ENCODE measurements at regions not wholly inside any gene's neighbourhood (a gene's known extent, or its start where the extent isn't known, plus 50 kb on each side); places are given as distances from the start of the nearest gene placed in this dataset.
"Not testable (repeated sequence)": the region's sequence is repeated elsewhere in the genome, so short reads cannot be mapped to it uniquely, and the experiment has no call there.

DNA sequence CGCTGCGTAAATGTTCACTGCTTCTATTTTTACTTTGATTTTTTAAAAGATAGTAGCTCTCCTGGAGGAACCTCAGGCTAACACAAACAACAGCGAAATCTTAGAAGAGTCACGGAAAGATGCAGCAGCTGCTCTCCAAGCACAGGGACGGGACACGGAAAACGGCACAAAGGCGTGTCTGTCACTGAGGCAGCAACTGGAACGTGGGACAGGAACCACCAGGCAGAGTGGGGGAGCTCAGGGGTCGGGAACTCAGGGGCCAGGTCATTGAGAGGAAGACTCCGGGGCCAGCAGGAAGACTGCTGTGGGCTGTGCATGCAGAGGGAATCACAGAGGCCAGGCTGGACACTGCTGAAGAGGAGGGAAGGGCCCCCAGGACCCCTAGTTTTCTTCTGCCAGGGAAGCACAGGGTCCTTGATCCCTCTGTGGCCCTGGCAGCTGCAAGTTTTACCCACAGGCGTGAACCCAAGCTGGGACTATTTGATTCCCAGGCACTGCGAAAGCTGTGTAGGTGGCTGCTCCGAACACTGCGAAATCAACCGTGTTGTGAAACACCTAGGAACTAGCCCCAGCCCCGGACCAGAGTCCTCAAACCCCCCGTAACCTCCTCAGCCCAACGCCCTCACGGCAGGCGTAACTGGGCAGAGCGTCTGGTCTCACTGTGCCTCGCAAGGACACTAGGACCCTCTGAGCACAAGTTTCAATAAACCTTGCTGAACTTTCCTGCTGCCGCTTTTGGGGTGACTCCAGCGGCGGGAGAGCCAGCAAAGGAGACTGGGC, 263.0 kb downstream of the EIPR1 start:
- DNase-seq: no peak

DNA sequence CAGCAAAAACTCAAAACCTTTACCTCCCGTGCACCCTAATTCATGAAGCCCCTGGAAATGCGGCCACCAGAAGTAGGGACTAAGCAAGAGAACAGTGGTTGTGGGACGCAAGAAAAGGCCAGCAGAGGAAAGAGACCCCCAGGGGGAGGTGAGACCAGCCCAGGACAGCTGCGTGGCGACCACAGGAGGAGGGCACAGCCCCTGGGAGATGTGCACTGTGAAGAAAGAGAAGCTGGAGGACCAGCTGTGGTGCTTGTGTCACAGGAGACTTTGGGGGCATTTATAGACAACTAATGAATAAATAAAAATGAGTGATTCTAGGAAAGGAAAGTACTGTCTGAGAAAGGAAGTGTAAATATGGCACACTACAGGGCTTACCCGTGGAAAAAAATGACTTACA, 263.8 kb downstream of the EIPR1 start:
- DNase-seq: no peak

DNA sequence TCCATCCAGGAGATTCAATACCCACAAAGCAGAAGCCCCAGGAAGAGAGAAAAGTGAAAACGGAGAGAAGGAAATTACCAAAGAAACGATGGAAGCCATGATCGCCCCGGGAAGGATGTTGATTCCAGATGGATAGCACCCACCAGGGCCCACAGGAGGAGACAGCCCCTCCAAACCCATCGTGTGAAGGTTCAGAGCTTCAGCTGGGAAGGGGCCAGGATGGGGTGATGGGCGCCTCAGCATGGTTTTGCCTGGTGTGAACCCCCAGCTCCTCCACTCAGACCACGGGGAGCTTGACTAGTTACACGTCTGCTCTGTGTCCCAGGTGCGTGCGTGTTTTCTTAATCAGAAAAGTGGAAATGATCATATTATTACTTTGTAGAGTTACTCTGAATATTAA, 264.5 kb downstream of the EIPR1 start:
- DNase-seq: no peak

DNA sequence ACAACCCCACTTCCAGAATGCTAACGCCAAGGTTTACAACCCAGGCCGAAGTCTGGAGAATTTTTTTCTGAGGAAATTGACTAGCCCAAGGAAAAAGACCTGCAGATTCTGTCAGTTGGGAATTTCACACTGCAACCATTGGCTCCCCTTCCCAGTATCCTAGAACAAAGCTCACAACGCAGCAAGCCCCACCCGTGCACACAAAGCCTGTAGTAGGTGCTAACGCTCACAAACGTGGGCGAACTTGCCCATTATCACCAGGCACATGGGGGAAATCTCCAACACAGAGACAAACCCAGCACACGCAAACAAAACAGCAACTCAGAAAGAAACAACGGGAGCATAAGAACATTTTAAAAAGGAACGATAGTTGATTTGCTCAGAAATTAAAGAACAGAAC, 265.1 kb downstream of the EIPR1 start:
- DNase-seq: no peak

DNA sequence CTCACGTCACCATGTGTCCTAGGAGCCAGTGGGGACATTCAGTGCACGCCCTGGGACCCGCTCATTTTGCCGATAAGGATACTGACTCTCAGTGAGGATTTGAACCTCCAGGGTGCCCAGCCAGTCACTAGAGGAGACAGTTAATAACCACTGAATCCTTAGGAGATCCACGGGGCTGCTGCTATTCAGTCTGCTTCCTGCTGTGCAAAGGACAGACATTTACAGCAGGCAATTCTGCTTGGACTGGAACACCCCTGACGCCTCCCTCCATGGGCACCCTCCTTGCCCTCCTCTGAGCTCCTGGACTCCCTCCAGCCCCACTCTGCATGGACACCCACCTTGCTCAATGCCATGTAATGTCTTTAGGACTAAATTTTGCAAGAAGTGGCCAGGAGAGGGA, 265.5 kb downstream of the EIPR1 start:
- no peak for DNase-seq

DNA sequence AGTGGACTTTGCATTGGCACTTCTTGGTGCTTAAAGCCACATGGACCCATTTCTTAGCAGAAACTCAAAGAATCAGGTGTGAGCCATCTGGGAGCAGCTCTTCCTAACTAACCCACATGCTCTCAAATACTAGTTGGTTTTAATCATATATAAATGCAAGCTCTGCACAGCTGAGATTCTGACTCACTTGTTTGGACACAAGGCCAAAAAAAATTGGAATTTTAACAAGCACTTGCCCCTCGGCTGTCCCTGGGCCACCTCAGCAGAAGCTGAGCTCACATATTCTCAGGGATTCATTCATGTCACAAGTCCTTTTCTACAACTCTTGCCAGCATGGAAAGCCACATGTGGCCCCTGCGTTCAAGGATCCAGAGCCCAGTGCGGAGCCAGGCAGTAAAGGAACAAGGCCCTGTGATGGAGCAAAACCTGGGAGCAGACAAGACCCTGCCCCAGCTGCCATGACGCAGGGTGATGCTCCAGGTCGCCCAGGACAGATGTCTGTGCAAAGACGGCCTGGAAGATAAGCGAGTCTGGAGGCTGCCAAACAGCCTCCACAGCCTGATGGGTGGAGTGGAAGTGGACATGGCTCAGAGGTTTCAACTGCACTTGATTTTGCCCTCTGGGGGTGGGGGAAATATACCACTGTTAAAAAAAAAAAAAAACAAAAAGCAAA, 266.5 kb downstream of the EIPR1 start:
- DNase-seq: no peak

DNA sequence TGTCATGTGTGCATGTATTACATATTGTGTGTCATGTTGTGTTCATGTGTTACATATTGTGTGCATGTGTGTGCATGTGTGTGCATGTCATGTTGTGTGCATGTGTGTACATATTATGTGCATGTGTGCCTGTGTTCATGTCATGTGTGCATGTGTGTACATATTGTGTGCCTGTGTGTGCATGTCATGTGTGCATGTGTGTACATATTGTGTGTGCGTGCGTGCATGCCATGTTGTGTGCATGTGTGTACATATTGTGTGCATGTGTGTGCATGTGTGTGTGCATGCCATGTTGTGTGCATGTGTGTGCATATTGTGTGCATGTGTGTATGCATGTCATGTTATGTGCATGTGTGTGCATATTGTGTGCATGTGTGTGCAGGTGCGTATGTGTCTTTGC, 267.1 kb downstream of the EIPR1 start:
- DNase-seq: no peak

DNA sequence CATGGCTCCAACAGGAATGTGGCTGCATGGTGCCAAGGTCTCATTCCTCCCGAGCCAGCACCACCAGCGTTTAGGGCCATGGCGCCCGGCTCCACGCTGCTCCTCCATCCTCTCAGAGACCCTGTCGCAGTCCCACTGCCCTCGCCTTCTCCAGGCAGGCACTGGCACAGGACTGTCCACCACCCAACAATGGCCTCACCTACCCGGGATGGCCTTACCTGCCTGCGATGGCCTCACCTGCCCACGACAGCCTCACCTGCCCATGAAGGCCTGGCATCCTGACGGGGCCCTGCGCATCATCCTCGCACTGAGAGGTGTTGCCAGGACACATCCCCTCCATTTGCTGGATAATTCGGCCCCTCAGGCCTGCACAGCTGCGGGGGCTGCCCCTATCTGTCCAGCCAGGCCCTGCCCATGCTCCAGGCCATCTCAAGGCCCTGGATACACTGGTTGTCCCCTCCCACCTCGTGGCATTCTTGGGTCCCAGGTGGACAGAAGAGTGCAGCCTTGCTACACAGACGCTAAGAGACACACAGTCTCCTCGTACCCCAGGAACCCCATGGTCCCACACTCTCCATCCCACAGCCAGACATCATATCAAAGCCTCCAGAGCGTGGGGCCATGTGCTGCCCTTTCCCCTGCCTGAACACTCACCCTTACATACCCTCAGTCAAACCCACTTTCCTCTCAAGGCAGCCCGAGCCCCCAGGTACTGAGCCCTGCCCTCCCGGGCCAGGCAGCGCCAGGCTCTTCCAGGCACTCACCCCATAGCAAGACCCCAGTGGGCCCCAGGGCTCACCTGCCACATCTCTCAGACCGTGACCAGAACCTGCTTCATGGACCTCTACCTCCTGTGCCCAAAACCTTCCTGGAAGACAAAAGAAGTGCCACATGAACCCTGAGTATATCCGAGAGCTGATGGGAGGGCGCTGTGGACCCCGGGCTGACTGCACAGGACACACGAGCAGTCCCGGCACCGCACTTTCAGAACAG, 268.6 kb downstream of the EIPR1 start:
- DNase-seq: no peak

DNA sequence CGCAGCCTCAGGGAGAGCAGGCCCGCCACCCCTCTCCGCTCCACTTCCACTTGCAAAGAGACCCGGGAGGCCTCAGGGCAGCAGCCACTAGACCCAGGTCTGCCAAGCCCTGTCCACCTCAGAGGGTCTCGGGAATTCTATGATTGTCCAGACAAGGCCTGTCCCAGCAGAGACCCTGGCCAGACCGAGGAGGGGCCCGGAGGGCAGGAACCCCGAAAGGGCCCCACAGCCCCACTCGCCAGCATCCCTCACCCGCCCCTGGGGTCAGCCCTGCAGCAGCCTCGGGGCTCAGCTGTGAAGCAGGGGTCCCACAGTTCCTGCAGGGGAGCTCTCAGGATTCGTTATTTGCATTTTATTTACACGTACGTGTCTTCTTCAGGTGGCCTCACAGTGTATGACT, 269.5 kb downstream of the EIPR1 start:
- DNase-seq: no peak

DNA sequence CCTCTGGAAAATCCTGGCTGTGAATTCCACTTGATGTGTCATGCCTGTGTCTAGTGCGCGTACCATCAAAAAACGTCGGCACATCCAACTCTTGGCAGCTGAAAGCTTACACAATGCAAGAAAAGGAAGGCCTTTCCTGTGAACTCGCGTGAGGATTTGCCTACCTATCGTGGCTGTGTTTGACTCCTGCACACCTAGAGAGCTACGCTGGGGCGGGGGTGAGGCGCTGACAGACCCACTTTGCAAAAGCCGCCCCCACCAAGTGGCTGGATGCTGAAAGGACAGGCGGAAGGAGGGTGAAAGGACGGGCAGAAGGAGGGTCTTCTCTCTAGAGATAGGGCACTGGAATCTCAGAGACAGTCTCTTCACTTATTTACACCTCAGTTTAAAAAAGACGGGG, 270.1 kb downstream of the EIPR1 start:
- DNase-seq: no peak

DNA sequence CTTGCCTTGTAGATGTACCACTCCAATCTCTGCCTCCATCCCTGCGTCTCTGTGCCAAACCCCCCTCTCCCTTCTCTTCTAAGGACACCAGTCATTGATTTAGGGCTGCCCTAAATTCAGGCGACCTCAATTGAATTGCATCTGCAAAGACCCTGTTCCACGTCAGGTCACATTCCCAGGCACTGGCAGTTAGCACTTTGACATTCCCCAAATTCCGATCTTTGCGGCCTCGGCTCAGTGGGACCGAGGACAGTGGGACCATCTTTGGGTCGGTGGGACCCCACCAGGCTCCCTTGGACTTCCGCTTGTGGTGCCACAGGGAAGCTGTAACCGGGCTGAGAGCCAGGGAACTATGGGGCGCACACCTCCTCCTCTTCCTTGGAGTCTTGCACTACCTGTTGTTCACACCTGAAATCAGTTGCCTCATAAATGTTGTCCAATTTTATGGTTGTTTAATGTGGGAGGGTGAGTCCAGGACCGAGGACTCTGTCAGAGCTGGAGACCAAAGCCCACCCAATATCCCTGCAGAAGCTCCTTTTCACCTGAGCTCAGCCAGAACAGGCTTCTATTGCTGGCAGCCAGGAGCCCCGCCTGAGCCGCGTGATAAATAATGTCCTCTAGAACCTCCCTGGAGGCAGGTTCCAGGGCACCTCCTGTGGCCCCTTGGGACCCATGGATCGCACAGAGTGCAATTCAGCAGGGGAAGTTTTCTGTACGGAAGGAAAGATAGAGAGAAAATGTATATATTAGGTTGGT, 271.6 kb downstream of the EIPR1 start:
- DNase-seq: no peak

DNA sequence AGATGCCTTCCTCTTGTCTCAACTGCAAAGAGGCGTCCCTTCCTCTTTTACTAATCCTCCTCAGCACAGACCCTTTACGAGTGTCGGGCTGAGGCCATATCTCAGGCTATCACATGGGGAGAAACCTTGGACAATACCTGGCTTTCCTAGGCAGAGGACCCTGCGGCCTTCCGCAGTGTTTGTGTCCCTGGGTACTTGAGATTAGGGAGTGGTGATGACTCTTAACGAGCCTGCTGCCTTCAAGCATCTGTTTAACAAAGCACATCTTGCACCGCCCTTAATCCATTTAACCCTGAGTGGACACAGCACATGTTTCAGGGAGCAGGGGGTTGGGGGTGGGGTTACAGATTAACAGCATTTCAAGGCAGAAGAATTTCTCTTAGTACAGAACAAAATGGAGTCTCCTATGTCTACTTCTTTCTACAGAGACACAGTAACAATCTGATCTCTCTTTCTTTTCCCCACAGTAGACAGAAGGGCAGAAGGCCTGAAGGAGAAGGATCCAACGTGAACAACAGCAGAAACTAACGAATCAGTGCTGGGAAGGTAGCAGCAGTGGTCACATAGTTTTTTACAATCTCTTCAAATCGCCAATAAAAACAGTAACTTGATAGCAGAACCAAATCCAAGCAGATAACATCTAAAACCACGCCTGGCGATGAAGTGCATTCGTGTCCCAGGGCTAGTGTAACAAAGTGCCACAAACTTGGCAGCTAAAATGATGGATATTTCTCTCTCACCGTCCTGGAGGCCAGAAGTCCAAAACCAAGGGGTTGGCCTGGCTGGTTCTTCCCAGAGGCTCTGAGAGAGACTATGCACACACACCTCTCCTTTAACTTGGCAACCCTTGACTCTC, 272.4 kb downstream of the EIPR1 start:
- DNase-seq: not testable (repeated sequence)

DNA sequence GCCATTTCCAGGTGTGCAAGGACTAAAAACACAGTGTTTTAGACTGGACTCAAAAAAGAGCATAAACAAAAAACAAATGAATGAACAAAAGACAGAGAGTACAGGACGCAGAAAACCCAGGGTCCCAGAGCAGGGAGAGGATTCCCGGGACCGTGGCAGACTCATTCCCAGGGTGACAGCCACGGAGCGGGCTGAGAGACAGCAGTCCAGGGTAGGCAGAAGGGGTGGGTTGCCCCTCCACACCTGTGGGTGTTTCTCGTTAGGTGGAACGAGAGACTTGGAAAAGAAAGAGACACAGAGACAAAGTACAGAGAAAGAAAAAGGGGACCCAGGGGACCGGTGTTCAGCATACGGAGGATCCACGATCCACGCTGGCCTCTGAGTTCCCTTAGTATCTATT, 273.4 kb downstream of the EIPR1 start:
- no peak for DNase-seq

DNA sequence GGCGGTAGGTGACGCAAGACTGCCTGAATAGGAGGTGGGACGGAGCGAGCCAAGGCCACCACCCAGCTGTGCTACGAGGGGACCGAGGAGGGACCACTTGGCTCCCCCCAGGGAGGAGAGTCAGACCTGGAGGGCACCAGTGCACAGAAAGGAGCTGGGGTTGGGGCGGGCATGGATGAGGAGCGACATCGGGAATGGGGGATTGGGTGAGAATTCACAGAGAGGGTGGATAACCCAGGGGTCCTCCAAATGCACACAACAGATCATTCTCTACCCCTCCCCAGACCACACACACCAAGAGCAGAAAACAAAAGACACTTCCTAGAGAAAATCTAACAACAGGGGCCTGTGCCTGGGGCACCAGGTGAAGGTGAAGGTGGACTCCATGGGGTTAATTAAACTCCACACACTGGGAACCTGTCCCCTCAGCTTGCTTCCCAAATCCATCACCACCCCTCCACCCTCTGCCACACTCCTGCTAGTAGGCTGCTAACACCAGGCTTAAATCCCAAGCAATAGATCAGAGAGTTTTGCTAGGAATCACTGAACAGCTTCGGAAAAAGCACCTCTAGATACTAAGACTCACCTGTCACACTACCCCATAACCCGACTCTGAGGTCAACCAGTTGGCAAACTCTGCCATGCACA, 274.6 kb downstream of the EIPR1 start:
- DNase-seq: no peak

DNA sequence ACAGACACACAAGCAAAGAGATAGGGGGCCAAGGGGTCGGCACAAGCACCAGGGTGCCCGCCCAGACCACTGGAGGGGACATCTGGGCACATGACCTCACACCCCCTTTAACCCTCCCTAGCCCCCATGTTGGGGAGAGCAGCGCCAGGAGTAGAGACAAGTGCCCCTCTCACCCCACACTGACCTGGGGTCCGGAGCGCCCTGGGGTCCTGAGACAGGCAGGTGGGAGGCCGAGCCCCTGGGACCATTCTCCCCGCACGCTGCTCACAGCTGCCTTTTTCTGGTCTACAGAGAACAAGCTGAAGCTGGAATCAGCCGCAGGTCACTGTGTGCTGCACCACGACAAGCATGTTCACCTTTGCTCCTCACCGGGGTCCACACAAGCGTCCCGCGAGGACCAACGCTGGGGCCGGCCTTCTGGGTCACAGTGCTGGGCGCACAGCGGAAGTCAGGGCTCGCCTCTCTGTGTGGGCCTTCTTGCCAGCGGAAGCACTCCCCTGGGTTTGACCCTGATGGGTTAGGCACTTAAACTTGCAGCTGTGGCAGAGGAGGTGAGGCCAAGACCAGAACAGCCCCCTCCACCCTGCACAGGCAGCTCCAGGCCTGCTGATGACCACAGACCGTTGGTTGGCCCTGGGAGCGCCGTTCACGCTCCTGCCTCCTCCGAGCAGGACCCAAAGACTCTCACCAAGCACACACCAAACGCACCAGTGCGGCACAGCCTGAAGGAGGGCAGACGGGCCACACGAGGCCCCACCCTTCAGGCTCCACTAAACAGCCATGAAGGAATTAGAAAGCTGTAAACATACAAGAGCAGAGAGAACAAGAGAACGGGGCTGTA, 275.3 kb downstream of the EIPR1 start:
- no peak for DNase-seq

DNA sequence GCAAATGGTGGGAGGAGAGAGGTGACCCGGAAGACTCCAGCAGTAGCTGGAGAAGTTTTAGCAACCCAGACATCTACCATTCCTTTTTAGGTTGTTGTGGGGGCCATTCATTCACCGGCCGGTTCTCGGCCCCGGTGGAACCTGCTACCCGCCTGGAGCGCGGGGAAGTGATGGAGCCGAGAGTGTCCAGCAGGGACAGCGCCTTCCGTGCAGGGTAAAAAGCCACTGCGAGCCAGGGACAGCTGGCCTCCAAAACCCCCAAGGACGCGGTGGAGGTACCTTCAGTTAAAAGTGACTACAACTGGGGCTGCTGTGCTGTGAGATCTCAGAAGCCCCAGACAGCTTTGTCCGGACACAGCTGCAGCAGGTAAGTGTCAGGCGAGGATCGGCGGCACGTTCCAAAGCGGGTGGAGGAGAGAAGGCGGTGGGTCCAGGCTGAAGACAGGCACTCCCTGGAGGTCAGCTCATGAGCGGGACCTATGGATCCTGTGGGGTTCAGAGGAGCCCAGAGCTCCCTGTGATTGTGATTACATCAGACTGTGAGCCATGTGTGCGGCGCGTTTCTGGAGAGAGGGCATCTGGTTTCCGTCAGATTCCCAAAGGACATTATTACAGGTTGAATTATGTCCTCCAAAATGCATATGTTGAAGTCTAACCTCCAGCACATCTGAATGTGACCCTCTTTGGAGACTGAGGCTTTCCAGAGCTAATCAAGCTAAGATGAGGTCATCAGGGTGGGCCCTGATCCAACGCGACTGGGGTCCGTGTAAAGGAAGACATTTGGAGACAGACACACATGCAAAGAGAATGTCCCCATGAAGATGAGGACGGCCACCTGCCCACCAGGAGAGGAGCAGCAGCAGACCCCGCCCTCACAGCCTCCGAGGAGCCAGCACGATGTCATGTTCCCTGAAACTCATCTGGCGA, 276.3 kb downstream of the EIPR1 start:
- DNase-seq: no peak

DNA sequence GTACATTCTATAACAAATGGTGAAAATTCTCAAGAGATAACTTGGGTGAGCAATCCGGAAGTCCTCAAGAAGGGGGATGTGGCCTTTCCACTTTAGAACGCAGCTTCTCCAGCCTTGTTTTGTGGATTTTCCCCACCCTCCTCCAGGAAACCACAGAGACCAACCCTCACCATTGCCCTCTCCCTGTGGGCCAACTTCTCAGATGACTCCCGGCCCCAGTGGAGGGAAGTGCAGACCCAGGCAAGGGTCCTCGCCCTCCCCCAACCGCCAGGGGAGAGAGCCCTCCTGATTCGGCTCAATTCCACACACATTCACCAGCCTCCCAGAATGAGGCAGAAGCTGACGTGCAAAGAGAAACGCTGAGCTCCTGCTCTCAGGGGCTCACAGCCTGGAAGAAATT, 277.2 kb downstream of the EIPR1 start:
- DNase-seq: no peak

DNA sequence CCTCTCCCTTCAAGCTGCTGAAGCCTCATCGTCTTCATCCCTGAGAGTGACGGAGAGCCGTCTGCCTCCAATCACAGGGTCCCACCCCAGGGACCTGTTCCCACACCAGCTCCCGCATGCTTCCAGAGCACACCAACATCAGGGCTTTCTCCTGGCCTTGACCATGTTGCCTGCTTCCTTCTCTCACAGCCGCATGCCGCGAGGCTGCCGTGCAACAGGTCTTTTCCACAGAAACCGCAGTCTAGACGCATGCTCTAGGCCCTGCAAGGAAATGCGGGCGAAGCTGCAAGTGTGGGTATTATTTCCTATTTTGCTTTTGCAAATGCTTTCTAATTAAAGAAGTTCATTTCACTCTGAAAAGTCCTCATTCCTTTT, 277.8 kb downstream of the EIPR1 start:
- no peak for DNase-seq

Data from CD4-positive, alpha-beta T cell treated with Interleukin-12 subunit alpha and Interleukin-12 subunit beta, for 1 hour (primary cell).